Upper lobe of right lung (tissue), 1 donor: ENCODE measurements at regions not wholly inside any gene's neighbourhood (a gene's known extent, or its start where the extent isn't known, plus 50 kb on each side); places are given as distances from the start of the nearest gene placed in this dataset.

Experiments used
- ATAC-seq: fragments of 200-7000 bp; cut with Tn5 transposase; one replicate; pipeline ENCODE4 v1.9.1; 2020; ENCODE audit warnings: mild to moderate bottlenecking, moderate library complexity
- DNase-seq: peaks from one replicate; pipeline ENCODE4 v3.0.0-alpha.2; 2020
- H3K27ac ChIP-seq: fragments of 200-600 bp; one replicate; pipeline ENCODE4 v1.8.0; 2022
- H3K27me3 ChIP-seq: fragments of 200-600 bp; one replicate; pipeline ENCODE4 v1.8.0; 2022; ENCODE audit warnings: mild to moderate bottlenecking
- H3K36me3 ChIP-seq: fragments of 200-600 bp; one replicate; pipeline ENCODE4 v1.8.0; 2022
- H3K4me1 ChIP-seq: fragments of 200-600 bp; one replicate; pipeline ENCODE4 v1.8.0; 2022
- H3K4me3 ChIP-seq: fragments of 200-600 bp; one replicate; pipeline ENCODE4 v1.8.0; 2022; ENCODE audit warnings: mild to moderate bottlenecking
- H3K9me3 ChIP-seq: fragments of 200-600 bp; one replicate; pipeline ENCODE4 v1.8.0; 2022
- CTCF ChIP-seq: fragments of 200-600 bp; IDR thresholded peaks from one replicate; pipeline ENCODE4 v1.8.0; 2022; ENCODE audit warnings: antibody characterized with exemption
- intact Hi-C: fragments of 100-400 bp; cut with DNase I; formaldehyde crosslinking; loops from one replicate; pipeline ENCODE4 v1.11.0; 2022
- donor health status: DM: no; HTN: yes; CAD: no; lungs with severe emphysema.

DNA sequence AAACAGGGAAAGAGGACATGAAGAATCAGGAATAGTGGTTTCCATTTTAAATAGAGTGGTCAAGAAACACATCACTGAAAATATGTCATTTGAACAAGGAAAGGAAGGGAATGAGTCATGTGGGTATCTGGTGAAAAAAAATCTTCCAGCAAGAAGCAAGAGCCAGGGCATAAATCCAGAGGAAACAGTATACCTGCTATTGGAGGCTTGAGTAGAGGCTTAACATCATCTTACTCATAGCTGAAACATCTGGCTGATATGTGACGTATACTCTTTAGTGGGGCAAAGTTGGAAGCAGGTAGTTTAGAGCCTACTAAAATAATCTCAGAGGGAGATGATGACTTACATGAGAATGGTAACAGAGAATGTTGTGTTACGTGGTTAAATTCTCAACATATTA lies 517.2 kb downstream of the CAAP1 start:
- ATAC-seq (no peak), DNase-seq (no peak)
- Histone ChIP-seq H3K9me3 (no peaks in the 10 kb centered on the region), H3K27ac (no peak overlapping the region), H3K4me1 (no peaks in the 10 kb centered on the region), H3K4me3 (no peak overlapping the region), H3K27me3 (no peaks in the 10 kb centered on the region), H3K36me3 (no peaks in the 10 kb centered on the region)
- TF ChIP-seq CTCF = no peak
- intact Hi-C loops = no loop called here

DNA sequence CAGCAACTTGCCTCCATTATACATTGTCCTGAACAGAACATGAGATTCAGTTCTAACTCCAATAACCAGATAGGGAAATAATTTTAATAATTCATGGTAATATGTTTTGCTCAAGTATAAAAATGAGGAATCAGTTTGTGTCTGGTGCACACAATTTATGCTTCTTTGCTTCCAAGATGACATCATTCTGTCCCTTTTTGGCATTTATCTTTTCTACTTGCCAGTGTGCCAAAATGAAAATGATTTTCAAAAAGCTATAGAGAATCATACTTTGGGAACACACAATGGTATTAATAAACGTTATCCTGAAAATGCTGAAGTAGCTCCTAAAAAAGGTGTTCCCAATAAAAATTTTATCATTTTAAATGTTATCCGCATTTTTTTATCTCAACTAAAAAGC lies 519.0 kb downstream of the CAAP1 start:
- H3K4me3 ChIP-seq = no peak overlapping the region
- no peak overlapping the region for H3K27ac ChIP-seq
- DNase-seq (no peak), ATAC-seq (no peak)
- H3K36me3 ChIP-seq = no peaks in the 10 kb centered on the region
- TF ChIP-seq CTCF = no peak
- H3K27me3 ChIP-seq = no peaks in the 10 kb centered on the region
- intact Hi-C loops = no loop called here
- no peaks in the 10 kb centered on the region for H3K9me3 ChIP-seq
- no peaks in the 10 kb centered on the region for H3K4me1 ChIP-seq

DNA sequence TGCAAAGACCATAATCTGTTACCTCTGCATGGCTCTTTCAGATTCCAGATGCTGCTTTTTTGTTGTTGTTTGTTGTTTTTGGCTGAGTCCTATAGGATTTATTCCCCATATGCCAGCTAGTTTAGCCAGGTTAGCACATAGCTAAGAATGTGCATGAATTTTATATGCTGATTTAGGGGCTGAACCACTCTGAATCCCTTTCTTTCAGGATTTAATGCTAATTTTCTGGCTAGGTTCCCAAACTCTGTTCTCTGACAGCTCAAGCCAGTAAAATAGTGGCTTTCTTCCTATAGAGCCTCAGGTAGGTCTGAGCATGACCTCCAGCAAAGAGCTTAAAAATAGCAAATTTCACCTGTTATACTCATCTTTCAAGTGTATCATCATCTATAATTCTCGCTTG lies 521.4 kb downstream of the CAAP1 start:
- no peak for TF ChIP-seq CTCF
- intact Hi-C loops = no loop called here

GRCh38 chr9:26369093-26369492 lies 523.5 kb downstream of the CAAP1 start:
- ATAC-seq = no peak
- no peak for DNase-seq
- Histone ChIP-seq H3K27me3 (no peaks in the 10 kb centered on the region), H3K9me3 (no peaks in the 10 kb centered on the region), H3K36me3 (no peaks in the 10 kb centered on the region), H3K4me3 (no peak overlapping the region), H3K4me1 (no peaks in the 10 kb centered on the region), H3K27ac (no peak overlapping the region)
- TF ChIP-seq CTCF = no peak
- intact Hi-C loops = no loop called here

More for the DNA sequence above, 521.4 kb downstream of the CAAP1 start:
- Histone ChIP-seq H3K36me3 (no peaks in the 10 kb centered on the region), H3K4me1 (no peaks in the 10 kb centered on the region), H3K4me3 (no peak overlapping the region), H3K9me3 (no peaks in the 10 kb centered on the region), H3K27me3 (no peaks in the 10 kb centered on the region), H3K27ac (no peak overlapping the region)
- no peak for ATAC-seq
- DNase-seq = no peak

DNA sequence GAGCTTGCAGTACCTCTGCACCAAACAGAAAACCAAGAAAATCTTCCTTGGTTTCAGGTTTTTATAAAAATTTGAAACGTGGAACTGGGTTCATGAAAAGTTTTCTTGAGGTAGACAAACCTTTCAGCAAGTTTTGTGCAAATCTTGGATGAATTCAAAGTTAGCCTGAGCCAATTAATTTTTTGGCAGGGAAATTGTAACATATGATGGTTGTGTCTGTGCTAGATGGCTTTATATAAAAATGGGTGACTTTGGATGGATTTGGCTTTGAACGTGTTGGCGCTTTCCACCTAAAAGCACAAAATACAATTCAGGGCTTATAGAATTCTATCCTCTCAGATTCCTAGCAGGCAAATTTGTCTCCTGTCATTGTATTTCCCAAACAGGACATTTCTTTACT lies 524.4 kb downstream of the CAAP1 start:
- ATAC-seq (no peak), DNase-seq (no peak)
- no peak for TF ChIP-seq CTCF
- Histone ChIP-seq H3K9me3 (no peaks in the 10 kb centered on the region), H3K4me3 (no peak overlapping the region), H3K27ac (no peak overlapping the region), H3K36me3 (no peaks in the 10 kb centered on the region), H3K27me3 (no peaks in the 10 kb centered on the region), H3K4me1 (no peaks in the 10 kb centered on the region)
- intact Hi-C loops = no loop called here

DNA sequence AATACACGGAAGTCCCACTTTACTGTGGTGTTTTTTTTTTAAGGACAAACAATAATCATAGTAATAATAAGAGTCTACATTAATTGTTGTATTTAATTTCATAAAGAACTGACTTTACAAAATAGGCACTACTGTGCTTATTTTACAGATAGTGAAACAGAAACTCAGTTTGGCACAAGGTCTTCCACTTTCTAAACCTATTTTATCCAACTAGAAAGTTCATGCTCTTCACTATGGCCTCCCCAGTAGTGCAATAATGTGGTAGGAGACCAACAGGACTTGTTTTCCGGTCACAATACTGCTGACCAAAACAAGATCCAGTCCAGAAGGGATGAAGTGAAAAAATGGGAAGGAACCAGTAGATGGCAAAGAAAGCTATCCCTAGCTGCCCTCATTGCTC lies 531.6 kb downstream of the CAAP1 start:
- no peak overlapping the region for H3K27ac ChIP-seq
- ATAC-seq (no peak), DNase-seq (no peak)
- intact Hi-C loops = no loop called here
- TF ChIP-seq CTCF = no peak
- no peaks in the 10 kb centered on the region for H3K36me3 ChIP-seq
- no peak overlapping the region for H3K4me3 ChIP-seq
- H3K4me1 ChIP-seq = no peaks in the 10 kb centered on the region
- H3K27me3 ChIP-seq = no peaks in the 10 kb centered on the region
- H3K9me3 ChIP-seq = no peaks in the 10 kb centered on the region
